Nephron progenitor cell (in vitro differentiated cells): ENCODE measurements at regions not wholly inside any gene's neighbourhood (a gene's known extent, or its start where the extent isn't known, plus 50 kb on each side); places are given as distances from the start of the nearest gene placed in this dataset.

Source experiments
- DNase-seq: peaks from one replicate; pipeline ENCODE4 v3.0.0; 2021
- H3K27ac Mint-ChIP-seq: 2 replicates; pipeline ENCODE4 v1.8.0; 2021; ENCODE audit warnings: mild to moderate bottlenecking, moderate library complexity, mixed read lengths
- H3K27me3 Mint-ChIP-seq: 2 replicates; pipeline ENCODE4 v1.8.0; 2021; ENCODE audit warnings: mild to moderate bottlenecking, low read depth, mixed read lengths; ENCODE audit not compliant: poor library complexity
- H3K36me3 Mint-ChIP-seq: 2 replicates; pipeline ENCODE4 v1.8.0; 2021; ENCODE audit warnings: low read depth, mixed read lengths
- H3K4me1 Mint-ChIP-seq: 2 replicates; pipeline ENCODE4 v1.8.0; 2021; ENCODE audit warnings: mixed read lengths
- H3K4me3 Mint-ChIP-seq: 2 replicates; pipeline ENCODE4 v1.8.0; 2021; ENCODE audit warnings: mild to moderate bottlenecking, moderate library complexity, mixed read lengths
- H3K9me3 Mint-ChIP-seq: 2 replicates; pipeline ENCODE4 v1.8.0; 2021; ENCODE audit warnings: mild to moderate bottlenecking, moderate library complexity, mixed read lengths
- CTCF ChIP-seq: fragments of 200-600 bp; sonication (generic); IDR thresholded peaks from 2 replicates; pipeline ENCODE4 v1.5.0; 2021; ENCODE audit warnings: antibody characterized with exemption

GRCh38 chr20:6641012-6641411, 126.5 kb upstream of the BMP2 start:
- no peak for TF ChIP-seq CTCF
- H3K4me1 Mint-ChIP-seq = no peaks in the 10 kb centered on the region
- H3K27ac Mint-ChIP-seq = peak overlapping the region; percentile 10
- no peak overlapping the region for H3K4me3 Mint-ChIP-seq
- H3K9me3 Mint-ChIP-seq = peaks cover 11% of the 10 kb centered on the region
- H3K36me3 Mint-ChIP-seq = peaks cover 4% of the 10 kb centered on the region
- H3K27me3 Mint-ChIP-seq = peaks cover 2% of the 10 kb centered on the region
- DNase-seq = no peak

GRCh38 chr20:6637160-6637579, 130.3 kb upstream of the BMP2 start:
- Mint-ChIP-seq H3K36me3 (peaks cover 4% of the 10 kb centered on the region), H3K4me1 (no peaks in the 10 kb centered on the region), H3K4me3 (no peak overlapping the region), H3K27ac (no peak overlapping the region), H3K9me3 (peaks cover 11% of the 10 kb centered on the region), H3K27me3 (peaks cover 2% of the 10 kb centered on the region)
- TF ChIP-seq CTCF = no peak
- DNase-seq = no peak

- Mint-ChIP-seq H3K36me3 (peaks cover 4% of the 10 kb centered on the region), H3K9me3 (peaks cover 11% of the 10 kb centered on the region), H3K27ac (no peak overlapping the region), H3K4me1 (no peaks in the 10 kb centered on the region), H3K27me3 (peaks cover 2% of the 10 kb centered on the region), H3K4me3 (no peak overlapping the region)
- DNase-seq = peak; percentile 7
- TF ChIP-seq CTCF = peak; percentile 36
These were observed 131.0 kb upstream of the BMP2 start for GRCh38 chr20:6636209-6637159.

- H3K4me3 Mint-ChIP-seq = no peak overlapping the region
- H3K27ac Mint-ChIP-seq = no peak overlapping the region
- peaks cover 2% of the 10 kb centered on the region for H3K27me3 Mint-ChIP-seq
- peaks cover 11% of the 10 kb centered on the region for H3K9me3 Mint-ChIP-seq
- no peak for DNase-seq
- peaks cover 4% of the 10 kb centered on the region for H3K36me3 Mint-ChIP-seq
- no peak for TF ChIP-seq CTCF
- H3K4me1 Mint-ChIP-seq = no peaks in the 10 kb centered on the region
These were observed 132.3 kb upstream of the BMP2 start for GRCh38 chr20:6635034-6635736.

GRCh38 chr20:6632187-6632586, 135.3 kb upstream of the BMP2 start:
- Mint-ChIP-seq H3K27me3 (peaks cover 3% of the 10 kb centered on the region), H3K27ac (no peak overlapping the region), H3K4me3 (no peak overlapping the region), H3K9me3 (no peaks in the 10 kb centered on the region), H3K4me1 (no peaks in the 10 kb centered on the region), H3K36me3 (no peaks in the 10 kb centered on the region)
- TF ChIP-seq CTCF = no peak
- no peak for DNase-seq
